Nephron (organoid): ENCODE measurements at regions not wholly inside any gene's neighbourhood (a gene's known extent, or its start where the extent isn't known, plus 50 kb on each side); places are given as distances from the start of the nearest gene placed in this dataset.

Source experiments
- H3K27ac Mint-ChIP-seq, 3 experiments: 2 replicates each; pipeline ENCODE4 v1.8.0; 2020; ENCODE audit warnings: mixed read lengths in 3 of 3, mild to moderate bottlenecking in 2 of 3, moderate library complexity in 1 of 3
- H3K27me3 Mint-ChIP-seq: 2 replicates; pipeline ENCODE4 v1.8.0; 2021; ENCODE audit warnings: low read depth, mild to moderate bottlenecking, moderate library complexity, mixed read lengths
- H3K36me3 Mint-ChIP-seq: 2 replicates; pipeline ENCODE4 v1.8.0; 2020; ENCODE audit warnings: low read depth, mixed read lengths
- H3K4me1 Mint-ChIP-seq: 2 replicates; pipeline ENCODE4 v1.8.0; 2020; ENCODE audit warnings: mixed read lengths
- H3K4me3 Mint-ChIP-seq, 3 experiments: 2 replicates each; pipeline ENCODE4 v1.8.0; 2020; ENCODE audit warnings: mild to moderate bottlenecking in 3 of 3, mixed read lengths in 3 of 3, moderate library complexity in 2 of 3
- H3K9me3 Mint-ChIP-seq: 2 replicates; pipeline ENCODE4 v1.8.0; 2020; ENCODE audit warnings: mixed read lengths
- TF ChIP-seq, protein P1 (sequence below), 3 experiments: fragments of 200-600 bp; sonication (generic); IDR thresholded peaks; one replicate each; pipeline ENCODE4 v1.5.0; 2021; ENCODE audit warnings: antibody characterized with exemption in 3 of 3; ENCODE audit not compliant: unreplicated experiment in 3 of 3

GRCh38 chr2:55811048-55811447 is 112.5 kb downstream of the EFEMP1 start:
- H3K36me3 Mint-ChIP-seq, result no peaks in the 10 kb centered on the region
- peaks cover 2% of the 10 kb centered on the region for H3K9me3 Mint-ChIP-seq
- no peak overlapping the region for H3K27ac Mint-ChIP-seq

DNA sequence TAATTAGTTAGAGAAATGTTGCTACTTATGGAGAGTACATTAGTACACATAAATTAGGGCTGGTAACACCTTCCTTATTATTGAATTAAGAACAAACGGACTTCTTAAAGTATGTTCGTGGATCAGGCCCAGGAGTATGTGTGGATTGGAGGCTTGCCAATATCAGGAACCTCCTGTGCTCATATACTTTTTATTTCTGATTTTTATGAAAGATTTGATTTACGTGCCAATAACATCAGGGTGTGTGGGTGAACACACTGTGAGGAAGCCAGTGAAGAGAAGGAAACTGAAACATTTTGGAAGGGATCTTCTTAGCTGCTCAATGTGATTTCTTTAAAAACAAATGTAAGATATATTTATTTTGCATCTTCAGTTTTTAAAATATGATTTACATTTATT is 113.0 kb downstream of the EFEMP1 start:
- Mint-ChIP-seq H3K36me3 (no peaks in the 10 kb centered on the region), H3K27ac (no peak overlapping the region), H3K4me3 (no peak overlapping the region), H3K4me1 (no peaks in the 10 kb centered on the region), H3K27me3 (no peaks in the 10 kb centered on the region), H3K9me3 (peaks cover 2% of the 10 kb centered on the region)
- TF ChIP-seq, protein P1, sequence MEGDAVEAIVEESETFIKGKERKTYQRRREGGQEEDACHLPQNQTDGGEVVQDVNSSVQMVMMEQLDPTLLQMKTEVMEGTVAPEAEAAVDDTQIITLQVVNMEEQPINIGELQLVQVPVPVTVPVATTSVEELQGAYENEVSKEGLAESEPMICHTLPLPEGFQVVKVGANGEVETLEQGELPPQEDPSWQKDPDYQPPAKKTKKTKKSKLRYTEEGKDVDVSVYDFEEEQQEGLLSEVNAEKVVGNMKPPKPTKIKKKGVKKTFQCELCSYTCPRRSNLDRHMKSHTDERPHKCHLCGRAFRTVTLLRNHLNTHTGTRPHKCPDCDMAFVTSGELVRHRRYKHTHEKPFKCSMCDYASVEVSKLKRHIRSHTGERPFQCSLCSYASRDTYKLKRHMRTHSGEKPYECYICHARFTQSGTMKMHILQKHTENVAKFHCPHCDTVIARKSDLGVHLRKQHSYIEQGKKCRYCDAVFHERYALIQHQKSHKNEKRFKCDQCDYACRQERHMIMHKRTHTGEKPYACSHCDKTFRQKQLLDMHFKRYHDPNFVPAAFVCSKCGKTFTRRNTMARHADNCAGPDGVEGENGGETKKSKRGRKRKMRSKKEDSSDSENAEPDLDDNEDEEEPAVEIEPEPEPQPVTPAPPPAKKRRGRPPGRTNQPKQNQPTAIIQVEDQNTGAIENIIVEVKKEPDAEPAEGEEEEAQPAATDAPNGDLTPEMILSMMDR (IDR thresholded peaks at IDR 0.05; ENCODE audit: unreplicated experiment in 3 of 3), result no peak

More at GRCh38 chr2:55811048-55811447, 112.5 kb downstream of the EFEMP1 start:
- no peaks in the 10 kb centered on the region for H3K4me1 Mint-ChIP-seq
- no peak overlapping the region for H3K4me3 Mint-ChIP-seq
- TF ChIP-seq, protein P1 (IDR thresholded peaks at IDR 0.05; ENCODE audit: unreplicated experiment in 3 of 3), result no peak
- no peaks in the 10 kb centered on the region for H3K27me3 Mint-ChIP-seq

DNA sequence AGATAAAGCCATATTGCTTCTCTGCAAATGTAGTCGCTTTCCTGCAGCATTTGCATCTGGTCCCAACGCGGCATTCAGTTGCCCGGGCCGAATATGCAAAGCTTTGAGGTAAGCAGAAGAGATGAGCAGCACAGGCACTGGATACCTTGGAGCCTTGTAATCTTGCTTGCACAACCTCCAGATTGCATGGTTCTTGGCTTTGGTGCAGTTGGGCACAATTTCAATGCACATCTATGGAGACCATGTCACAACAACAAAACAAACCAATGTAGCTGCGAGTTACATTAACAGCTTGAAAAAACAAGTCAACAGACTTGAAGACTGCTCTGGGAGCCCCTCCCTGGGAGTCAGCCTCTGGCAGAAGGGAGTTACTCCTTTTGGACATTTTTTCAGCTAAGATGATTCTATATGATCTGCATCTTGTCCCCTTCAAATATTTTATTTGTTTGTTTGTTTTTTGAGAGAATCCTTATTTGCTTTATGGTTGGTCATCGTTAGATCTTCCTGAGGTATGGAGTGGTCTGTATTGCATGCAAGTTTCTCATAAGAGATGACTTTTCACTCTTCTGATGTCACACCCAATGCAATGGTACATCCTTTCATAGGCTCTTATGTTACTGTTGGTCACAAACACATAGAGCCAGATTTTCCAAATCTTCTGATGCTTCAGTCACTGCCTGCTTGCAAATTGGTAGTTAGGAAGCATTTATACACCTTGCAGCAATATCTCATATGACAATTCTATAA is 113.5 kb downstream of the EFEMP1 start:
- H3K36me3 Mint-ChIP-seq, result no peaks in the 10 kb centered on the region
- H3K9me3 Mint-ChIP-seq, result peaks cover 2% of the 10 kb centered on the region
- H3K27ac Mint-ChIP-seq, result no peak overlapping the region
- no peaks in the 10 kb centered on the region for H3K27me3 Mint-ChIP-seq
- TF ChIP-seq, protein P1 (IDR thresholded peaks at IDR 0.05; ENCODE audit: unreplicated experiment in 3 of 3), result no peak
- no peaks in the 10 kb centered on the region for H3K4me1 Mint-ChIP-seq
- H3K4me3 Mint-ChIP-seq, result no peak overlapping the region

- TF ChIP-seq, protein P1 (IDR thresholded peaks at IDR 0.05; ENCODE audit: unreplicated experiment in 3 of 3), result no peak
- H3K9me3 Mint-ChIP-seq, result peaks cover 2% of the 10 kb centered on the region
- peaks cover 7% of the 10 kb centered on the region for H3K4me1 Mint-ChIP-seq
- peaks cover 4% of the 10 kb centered on the region for H3K27me3 Mint-ChIP-seq
- H3K27ac Mint-ChIP-seq, result no peak overlapping the region
- no peaks in the 10 kb centered on the region for H3K36me3 Mint-ChIP-seq
- no peak overlapping the region for H3K4me3 Mint-ChIP-seq
Observed at GRCh38 chr2:55807900-55808299, 114.3 kb upstream of the PNPT1 start.

- H3K4me3 Mint-ChIP-seq, result no peak overlapping the region
- H3K27ac Mint-ChIP-seq, result no peak overlapping the region
- H3K4me1 Mint-ChIP-seq, result peaks cover 14% of the 10 kb centered on the region
- peaks cover 4% of the 10 kb centered on the region for H3K27me3 Mint-ChIP-seq
- no peaks in the 10 kb centered on the region for H3K36me3 Mint-ChIP-seq
- H3K9me3 Mint-ChIP-seq, result no peaks in the 10 kb centered on the region
- TF ChIP-seq, protein P1 (IDR thresholded peaks at IDR 0.05; ENCODE audit: unreplicated experiment in 3 of 3), result no peak
Observed at GRCh38 chr2:55805686-55806085, 112.0 kb upstream of the PNPT1 start.

- TF ChIP-seq, protein P1 (IDR thresholded peaks at IDR 0.05; ENCODE audit: unreplicated experiment in 3 of 3), result no peak
- Mint-ChIP-seq H3K4me1 (peaks cover 14% of the 10 kb centered on the region), H3K27me3 (peaks cover 4% of the 10 kb centered on the region), H3K4me3 (no peak overlapping the region), H3K9me3 (no peaks in the 10 kb centered on the region), H3K36me3 (no peaks in the 10 kb centered on the region), H3K27ac (no peak overlapping the region)
Observed at GRCh38 chr2:55804535-55804934, 110.9 kb upstream of the PNPT1 start.
